GM21528 (cell line): ENCODE measurements at regions not wholly inside any gene's neighbourhood (a gene's known extent, or its start where the extent isn't known, plus 50 kb on each side); places are given as distances from the start of the nearest gene placed in this dataset.

ENCODE experiments used
- ATAC-seq: cut with Tn5 transposase; IDR thresholded peaks from one replicate; pipeline ENCODE4 v1.9.1; 2021; ENCODE audit warnings: mild to moderate bottlenecking, moderate library complexity; ENCODE audit not compliant: unreplicated experiment, low FRiP score

DNA sequence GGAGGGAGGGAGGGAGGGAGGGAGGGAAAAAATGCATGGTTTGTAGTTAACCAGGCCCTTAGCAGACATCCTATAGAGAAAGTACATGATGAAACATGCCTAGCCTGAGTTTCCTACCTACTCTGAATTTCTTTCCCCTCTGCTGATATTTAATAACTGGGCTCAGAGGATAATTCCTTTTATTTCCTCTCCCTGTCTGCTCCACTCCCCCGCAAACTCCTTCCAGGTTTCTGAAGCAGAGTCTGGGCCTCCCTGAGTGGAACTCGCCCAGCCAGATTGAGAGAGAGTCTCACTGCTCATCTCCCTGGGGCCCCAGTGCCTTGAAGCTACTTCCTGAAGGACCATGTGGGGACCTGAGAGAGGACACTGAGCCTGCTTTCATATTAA, 111.9 kb upstream of the SLC44A3 start:
- no peak for ATAC-seq

DNA sequence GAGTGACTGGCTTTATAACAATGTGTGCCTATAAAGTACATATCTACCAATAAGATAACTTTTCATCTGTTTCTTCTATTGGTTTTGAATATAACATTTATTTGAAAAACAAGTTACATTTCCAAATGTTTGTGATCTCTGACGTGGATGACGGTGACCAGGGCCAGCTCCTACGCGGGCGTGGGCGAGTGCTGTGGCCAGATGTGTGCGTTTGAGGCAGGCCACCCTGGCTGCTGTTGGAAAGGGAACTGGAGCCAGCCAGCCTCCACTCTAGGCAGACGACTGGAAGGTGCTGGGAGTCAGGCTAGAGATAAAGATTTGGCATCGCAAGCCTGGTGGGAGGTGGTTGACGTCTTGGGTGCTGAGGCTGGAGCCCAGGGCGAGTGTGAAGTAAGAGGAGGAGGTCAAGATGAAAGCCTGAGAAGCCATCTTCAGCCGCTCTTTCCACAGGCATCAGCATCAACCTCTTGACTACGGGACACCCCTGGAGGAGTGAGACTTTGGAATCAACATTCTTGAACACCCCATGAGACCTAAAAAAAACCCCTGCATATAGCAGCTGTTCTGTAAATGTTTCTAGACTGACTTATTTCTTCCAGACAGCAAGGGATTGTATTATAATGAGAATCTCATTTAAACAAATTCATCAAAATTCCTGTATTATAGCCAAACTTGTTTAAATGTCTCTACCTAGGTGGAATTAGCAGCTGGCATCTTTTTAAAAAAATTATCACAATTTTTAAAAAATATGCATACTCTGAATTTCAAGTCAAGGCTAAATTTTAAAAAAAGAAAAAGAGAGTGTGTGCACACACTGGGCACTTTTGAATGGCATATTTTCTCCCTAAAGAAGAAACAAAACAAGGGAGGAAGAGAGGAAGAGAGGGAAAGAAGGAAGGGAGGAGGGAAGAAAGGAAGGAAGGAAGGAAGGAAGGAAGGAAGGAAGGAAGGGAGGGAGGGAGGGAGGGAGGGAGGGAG, 112.5 kb upstream of the SLC44A3 start:
- no peak for ATAC-seq

DNA sequence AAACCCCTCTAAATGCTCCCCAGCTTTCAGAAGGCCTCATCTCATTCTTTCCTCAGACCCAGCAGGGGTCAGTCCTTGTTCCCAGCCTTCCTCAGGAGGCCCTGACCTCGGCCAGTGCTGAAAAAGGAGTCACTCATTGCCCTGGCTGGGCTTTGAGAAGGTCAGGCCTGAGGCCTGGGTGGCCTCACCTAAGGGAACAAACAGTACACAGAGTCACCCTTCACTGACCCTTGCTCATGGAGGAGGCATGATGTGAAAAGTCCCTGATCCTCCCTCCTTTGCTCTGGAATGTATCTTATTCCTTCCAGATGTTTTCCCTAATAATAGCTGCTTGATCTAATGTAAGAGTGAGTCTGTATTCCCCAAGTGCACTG, 117.7 kb upstream of the SLC44A3 start:
- ATAC-seq, result no peak

DNA sequence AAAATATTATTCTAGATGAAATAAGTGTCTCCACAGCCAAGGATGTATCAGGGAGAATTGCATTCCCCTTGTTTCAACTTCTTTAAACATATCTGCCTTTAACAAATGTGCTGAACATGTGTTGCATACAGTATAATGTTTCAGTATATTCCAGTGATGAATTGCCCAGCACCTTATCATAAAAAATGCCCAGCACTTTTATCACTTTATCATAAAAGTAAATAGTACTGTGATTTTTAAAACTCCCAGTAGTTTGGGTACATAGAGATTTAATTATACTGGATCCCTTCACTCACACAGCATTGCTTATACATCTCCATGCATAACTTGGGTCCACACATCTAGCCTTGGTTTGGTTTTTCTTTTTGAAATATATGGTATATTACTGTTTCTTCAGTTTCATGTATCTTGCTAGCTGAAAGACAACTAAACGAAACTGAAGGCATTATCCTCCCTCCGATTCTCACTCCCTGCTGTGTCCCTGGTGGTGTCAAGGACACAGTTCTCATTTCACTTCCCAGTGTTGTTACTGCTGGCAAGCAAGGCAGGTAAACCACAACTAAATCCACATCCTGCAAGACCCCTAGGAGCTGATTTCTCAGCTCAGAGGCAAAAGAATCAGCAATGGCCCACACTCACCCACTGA, 118.2 kb upstream of the SLC44A3 start:
- ATAC-seq, result no peak

DNA sequence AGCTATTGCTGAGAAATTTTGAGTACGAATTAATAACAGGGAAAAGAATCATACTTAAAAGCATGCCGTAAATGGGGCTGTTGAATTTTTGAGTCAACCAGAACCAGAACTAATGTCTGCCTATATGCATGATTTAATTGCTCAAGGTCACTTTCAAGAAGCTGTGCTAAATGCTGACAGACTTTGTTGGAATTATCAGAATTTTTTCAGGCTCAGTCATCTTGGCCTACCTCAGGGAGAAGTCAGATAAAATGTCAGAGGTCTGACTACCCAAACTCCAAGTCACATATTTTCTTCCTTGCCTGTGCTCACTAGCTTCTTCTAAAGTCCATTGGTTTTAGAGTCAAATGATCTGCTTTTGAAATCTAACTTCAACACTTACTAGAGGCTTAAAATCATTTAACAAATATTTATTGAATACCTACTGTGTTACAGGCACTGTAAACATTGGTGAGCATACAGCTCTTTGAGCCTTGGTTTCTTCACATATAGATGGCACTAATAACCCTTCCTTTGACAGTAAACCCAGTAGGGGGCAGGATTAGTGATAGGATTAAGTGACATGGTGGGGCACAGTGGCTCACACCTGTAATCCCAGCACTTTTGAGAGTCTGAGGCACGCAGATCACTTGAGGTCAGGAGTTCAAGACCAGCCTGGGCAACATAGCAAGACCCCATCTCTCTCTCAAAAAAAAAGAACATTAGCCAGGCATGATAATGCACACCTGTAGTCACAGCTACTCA, 121.2 kb upstream of the SLC44A3 start:
- no peak for ATAC-seq

DNA sequence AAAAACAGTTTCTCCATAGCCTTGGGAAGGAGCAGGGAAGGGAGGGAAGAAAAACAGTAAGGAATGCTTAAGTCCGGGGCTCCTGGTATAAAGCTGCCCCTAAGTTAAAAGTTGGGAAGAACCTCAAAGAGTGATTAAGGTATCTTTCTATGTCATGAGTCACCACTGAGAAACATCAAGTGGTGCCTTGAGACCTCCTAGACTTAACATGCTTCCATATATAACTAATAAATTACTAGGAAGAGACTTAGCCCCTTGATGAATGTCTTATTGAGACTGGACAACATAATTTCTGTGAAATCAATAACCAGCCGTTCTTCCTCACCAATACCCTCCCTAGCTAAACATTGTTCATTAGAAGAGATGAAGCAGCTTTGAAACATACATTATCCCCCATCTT, 121.8 kb upstream of the SLC44A3 start:
- ATAC-seq, result no peak

DNA sequence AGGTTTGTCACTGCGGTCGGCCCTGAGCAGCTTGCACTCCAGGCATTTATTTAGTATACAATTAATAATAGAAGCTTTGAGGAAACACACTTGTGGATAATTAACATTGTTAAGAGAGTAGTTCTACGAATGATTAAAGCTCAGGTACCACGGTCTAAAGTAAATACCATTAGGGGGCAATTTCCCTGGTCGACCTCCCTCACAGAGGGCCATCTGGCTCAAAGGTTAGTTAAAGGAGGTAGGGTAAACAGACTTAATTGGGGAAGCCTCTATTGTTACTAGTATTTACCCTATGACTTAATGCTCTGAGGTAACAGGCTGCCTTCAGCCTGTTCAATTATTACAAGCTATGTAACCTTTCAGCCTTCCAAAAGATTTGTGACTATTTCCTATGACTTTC, 122.3 kb upstream of the SLC44A3 start:
- no peak for ATAC-seq

DNA sequence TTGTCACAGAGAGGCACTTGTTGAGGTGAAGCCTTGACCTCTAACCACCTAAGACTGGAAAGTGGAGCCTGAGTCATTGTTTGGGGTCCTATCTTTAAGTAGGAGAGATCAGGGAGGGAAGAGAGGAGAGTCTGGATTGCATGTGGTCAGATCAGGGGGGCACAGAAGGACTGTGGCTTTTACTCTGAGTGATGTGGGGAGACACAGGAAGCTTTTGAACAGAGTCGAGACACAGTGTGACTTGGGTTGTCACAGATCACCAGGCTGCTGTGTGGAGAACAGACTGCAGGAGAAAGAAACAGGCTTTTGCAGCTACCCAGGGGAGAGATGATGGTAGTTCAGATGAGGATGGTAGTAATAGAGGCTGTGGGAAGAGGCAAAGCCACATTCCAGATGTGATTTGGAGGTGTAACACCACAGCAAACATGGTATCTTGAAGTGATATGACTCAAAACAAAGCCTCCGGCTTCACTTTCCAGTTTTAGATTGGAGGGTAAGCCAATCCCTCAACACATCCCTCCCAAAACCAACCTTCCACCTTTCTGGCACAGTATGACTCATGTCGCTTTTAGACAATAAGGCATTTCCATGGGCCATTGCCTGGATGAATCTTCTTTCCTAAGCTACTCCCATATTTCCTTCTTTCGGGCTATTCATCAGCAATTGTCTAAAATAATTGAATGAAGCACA, 125.8 kb upstream of the SLC44A3 start:
- ATAC-seq, result no peak

DNA sequence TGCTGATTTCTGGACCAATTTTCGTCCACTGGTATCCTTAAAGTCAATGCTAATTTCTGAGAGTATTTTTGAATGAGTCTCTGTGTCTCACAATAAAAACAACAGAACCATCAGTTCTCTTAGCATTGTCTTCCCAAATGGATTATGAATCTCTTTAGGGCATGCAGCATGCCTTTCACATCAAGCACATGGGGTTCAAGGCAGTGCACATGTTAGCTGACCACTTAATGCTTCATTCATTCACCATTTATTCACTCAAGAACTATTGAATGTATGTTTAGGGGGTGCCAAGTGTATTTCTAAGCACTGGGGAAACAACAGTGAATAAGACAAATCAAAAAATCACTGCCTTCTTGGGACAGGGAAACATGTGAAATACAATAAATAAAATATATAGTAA, 126.7 kb upstream of the SLC44A3 start:
- ATAC-seq, result no peak

DNA sequence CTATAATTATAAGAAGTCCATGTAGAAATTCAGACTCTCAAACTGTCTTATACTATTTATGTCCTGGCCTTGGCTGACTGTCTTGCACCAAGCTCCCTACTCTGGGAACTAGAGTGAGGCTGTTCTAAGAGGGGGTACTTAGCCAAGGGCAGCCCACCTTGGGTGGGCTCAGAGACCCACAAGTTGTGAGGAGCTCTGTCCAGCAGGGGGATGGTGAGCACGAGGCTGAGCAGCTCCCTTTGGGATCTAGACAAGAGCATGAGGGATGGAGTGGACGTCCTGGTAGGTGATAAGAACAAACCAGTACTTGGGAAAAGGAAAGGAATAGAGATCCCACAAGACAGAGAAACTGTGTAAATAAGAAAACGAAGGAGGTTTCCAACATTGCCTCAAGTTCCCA, 127.1 kb upstream of the SLC44A3 start:
- no peak for ATAC-seq

DNA sequence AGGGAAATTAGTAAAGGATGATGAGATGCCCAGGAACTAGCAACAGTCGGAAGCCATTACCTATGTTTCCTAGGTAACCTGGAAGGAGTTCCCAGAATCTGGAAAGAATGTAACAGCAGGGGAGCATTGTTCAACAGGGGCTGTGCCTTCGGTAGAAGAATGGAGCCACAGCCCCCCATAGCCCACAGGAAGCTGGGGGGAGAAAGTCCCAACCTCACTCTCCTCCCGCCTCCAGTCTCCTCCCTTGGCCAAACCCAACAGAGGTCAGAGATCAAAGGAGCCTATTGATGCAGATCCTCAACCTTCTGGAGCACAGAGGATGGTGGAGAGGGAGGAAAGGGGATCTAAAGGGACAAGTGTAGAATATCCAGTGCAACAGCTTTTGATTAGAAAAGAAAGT, 131.5 kb upstream of the SLC44A3 start:
- ATAC-seq, result no peak

DNA sequence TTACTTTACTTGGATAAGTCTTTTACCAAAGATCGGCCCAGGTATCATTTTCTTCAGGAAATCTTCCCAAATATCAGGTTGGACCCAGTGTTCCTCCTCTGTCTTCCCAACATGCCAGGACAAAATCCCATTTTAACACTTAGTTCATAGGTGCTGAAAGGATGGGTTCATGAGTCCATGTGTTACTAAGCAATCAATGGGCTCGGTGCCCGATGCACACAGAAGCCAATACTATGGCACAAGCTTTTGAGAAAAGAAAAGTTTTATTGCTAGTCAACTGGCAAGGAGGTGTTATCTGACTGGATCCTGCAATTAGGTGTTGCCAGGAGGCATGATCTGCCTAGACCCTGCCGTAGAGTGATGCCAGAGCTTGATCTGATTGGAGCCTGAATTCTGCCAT, 133.3 kb upstream of the SLC44A3 start:
- ATAC-seq, result no peak

DNA sequence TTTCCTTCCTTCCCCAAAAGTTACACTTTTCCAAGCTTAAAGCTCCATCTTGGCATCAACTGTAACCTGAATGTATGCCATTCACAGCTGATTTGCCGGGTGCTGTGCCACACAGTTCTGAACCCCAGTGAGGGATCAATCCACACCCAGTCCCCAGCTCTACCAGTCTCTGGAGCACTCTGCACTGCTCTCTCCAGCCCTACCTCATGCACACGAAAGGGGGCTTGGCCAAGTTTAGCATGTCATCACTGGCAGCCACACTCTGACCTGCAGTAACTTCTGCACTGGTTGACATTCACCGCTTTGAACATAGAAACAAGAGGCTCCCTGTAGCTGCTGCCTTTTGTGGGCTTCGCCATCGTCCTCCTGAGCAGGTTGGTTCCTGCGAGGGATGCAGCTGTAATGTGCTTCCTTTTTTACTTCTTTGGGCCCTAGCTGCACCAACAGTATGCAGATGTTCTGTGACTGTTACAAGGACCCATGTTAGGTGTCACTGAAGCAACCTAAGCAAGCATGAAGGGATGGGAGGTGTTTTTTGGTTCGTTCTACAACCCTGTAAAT, 135.4 kb upstream of the SLC44A3 start:
- no peak for ATAC-seq

DNA sequence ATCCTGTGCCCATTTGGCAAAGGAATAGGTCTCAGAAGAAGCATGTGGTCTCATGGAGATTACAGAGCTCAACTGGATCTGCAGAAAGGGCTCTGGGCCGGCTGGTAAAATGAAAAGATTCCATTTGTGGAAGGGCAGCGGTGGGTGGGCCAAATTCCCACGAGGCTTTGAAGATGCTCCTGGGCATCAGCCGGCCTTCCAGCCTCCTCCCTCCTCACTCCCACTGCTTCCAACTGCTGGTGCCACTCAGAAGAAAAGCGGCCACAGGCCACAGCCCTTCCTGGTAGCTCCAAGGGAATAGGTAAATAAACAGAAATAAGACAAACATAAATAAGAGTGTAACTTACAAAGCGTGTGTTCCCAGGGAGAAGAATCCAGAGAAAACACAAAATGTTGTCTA, 136.3 kb upstream of the SLC44A3 start:
- no peak for ATAC-seq

DNA sequence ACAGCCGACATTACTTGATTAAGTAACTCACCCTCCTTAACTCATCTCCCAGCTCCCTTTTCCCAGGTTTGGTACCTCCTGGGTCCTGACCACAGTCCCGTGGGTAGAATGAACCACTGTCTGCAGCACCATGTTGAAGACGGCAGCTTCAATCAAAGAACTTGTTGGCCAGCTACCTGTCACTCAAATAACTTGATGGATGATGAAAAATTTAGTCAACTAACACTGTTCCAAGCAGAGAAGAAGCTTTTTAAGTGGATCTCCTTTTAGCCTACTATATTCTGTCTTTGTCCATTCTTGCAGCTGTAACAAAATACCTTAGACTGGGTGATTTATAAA, 138.4 kb upstream of the F3 start:
- ATAC-seq, result no peak

DNA sequence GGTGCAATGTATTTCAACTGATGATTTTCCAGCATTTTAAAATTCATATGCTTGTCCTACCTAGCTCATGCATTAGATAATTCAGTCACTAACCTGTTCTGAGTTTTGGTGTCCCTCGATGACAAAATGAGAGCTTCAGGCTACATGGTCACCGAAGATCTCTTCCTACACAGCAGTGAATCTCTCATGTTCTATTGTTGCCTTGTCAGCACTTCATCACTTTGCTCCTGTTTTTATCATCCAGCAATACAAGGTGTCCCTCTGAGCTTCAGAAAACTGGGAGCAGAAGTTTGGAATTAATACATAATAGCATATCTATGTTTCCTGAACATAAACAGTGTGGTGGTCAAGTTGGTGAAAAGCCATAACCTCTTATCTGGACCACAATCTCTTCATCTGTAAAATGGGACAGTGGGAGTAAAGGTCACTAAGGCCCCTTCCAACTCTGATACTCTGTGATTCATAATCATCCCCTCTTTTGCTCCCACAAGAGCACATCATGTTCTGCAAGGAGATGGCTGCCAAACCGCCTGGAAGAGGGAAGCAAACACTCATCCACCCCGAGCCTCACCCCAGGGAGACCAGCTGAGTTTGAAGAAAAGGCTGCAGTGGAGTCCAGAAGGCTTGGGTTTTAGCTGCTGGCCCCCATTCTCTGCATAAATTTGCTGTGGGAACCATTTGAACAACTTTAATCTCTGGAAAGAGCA, 137.9 kb upstream of the F3 start:
- no peak for ATAC-seq

DNA sequence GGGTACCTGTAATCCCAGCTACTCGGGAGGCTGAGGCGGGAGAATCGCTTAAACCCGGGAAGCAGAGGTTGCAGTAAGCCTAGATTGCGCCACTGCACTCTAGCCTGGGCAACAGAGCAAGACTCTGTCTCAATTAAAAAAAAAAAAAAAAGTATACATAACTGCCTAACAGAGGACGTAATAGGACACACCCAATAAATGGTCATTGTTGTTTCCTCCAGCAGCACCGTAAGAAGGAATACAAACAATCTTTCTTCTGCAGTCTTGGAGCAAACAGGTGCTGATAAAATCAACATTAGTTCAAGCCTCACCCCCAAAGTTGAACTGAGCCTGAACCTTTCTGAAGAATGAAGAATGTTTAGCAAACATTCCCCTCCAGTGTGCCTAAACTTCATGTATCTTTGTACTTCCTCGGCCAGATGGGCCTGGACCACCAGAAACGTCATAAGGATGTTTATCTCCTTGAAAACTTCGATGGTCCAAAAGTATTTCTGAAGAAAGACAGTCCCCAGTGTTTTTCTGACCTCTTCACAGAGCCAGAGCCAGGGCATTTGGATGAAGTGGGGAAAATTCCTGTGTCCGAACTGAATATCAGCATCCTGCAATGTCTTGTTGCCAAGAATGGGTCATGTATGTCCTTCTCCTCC, 136.8 kb upstream of the F3 start:
- ATAC-seq, result no peak

DNA sequence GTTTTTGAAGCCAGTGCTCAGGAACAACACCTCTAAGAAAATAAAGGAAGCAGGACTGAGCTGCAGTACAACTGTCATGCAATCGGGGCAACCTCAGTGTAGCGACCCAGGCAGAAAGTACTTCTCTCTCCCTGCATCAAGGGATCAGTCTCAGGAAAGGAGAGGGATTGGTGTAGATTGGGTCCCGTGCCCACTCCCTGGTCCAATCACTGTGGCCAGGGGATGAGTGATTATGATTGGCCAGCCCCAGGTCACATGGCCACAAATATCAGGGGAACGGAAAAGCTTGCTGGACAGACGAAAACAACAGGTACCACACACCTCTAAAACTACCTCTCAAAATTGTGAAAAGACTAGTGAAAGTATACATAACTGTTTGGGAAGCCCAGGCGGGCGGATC, 136.2 kb upstream of the F3 start:
- ATAC-seq, result no peak

DNA sequence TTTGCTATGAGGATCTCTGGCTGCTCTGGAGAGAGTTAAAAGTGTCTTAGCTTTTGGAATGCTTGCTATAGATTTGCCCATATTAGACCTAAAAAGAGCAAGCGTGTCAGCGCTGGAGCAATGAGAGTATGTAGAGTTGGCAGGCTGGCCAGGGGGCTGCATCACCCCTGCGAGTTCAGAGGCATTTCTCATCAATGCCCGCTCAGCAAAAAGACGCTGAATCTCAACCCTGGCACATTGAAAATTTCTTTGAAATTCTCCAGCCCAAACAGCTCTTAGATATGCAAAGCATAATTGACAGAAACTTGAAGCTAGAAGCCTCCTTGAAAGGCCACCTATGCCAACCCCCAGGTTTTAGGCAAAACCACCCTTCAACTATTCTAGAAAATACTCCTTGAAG, 135.5 kb upstream of the F3 start:
- ATAC-seq, result no peak

DNA sequence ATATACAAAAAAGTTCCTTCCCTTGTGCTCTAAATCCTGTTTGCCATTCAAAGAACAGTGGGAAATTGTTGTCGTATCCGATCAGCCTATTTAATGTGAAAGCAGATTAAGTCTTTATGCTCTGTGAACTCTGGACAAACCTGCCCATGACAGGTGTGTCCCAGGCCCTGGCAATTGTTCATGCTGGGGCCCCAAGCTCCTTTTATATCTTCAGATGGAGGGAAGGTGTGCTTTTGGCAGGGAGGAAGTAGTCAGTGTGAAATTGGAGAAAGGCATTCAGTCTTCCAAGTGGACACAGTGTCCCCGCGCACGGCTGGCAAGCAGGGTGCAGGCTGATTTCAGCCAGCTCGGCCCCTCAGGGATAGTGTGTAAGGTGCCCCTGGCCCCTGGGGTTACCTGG, 135.1 kb upstream of the F3 start:
- no peak for ATAC-seq
